ENCODE measurements at regions not wholly inside any gene's neighbourhood (a gene's known extent, or its start where the extent isn't known, plus 50 kb on each side); places are given as distances from the start of the nearest gene placed in this dataset.

DNA sequence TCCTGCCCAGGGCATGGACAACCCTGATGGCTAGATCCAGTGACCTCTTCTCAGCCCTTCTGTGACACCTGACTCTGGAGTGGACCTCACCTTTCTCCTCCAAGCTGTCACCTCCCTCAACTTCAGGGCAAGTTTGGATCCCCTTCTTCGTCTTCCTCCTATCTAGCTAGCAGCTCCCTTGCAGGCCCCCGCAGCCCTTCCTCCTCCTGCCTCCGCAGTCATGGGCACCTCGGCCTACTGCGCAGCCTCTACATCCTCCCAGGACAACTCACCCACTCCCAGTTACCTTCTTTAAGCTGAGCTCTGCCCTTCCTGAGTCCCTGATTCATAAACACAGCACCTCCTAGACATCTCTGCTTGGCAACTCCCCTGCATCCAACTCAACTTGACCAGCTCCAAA, 61.3 kb upstream of the ID3 start:
- DNase-seq: no peak
- no peak overlapping the region for H3K4me3 ChIP-seq (ENCODE audit: insufficient read depth, low read depth, low read length)

DNA sequence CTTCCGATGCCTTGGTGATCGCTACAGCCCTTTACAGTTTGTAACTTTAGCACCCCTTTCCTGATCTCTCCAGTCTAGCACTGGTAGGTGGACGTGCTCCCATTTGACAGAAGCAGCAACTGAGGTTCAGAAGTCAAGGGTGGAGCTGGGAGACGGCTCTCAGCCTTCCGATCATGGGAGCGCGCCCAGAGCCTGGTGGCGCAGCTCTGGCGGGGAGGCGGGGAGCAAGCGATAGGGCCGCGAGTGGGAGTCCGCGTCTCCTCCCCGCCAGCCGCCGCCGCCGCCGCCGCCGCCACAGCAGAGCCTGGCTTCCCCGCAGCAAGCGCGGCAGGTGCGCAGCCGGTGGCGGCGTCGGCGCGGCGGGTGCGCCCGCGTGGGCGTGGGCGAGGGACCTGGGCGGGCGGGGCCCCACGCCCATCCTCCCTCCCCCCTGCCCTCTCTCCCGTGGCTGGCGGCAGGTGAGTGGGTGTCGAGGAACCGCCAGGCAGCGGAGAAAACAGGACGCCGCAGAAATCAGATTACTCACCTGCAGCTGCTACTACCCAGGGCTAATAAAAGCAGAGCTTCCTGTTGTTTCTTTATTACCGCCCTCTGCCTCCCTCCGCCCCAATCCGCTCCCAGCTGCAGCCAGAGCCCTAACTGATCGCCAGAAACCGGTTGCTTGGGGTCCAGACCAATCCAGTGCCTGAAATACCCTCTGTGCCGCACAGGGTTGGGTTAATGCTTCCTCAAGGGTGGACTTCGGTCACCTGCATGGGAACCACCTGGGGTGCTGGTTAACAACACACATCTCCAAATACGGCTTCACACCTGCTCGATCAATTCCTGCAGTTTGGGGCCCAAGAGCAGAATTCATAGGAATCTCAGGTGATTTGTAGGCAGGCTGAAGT, 60.2 kb upstream of the ID3 start:
- H3K36me3 ChIP-seq (replicated peaks; ENCODE audit: control insufficient read depth, insufficient read depth, low read length): no peaks in the 10 kb centered on the region
- DNase-seq: peak; percentile 88
- peaks cover 24% of the 10 kb centered on the region for H3K27me3 ChIP-seq (ENCODE audit: control insufficient read depth, insufficient read depth, low read length)
- peak overlapping the region; percentile 32 for H3K4me3 ChIP-seq (ENCODE audit: insufficient read depth, low read depth, low read length)

More for the DNA sequence above, 61.3 kb upstream of the ID3 start:
- Histone ChIP-seq H3K36me3 (replicated peaks; ENCODE audit: control insufficient read depth, insufficient read depth, low read length) (no peaks in the 10 kb centered on the region), H3K27me3 (ENCODE audit: control insufficient read depth, insufficient read depth, low read length) (peaks cover 24% of the 10 kb centered on the region)

DNA sequence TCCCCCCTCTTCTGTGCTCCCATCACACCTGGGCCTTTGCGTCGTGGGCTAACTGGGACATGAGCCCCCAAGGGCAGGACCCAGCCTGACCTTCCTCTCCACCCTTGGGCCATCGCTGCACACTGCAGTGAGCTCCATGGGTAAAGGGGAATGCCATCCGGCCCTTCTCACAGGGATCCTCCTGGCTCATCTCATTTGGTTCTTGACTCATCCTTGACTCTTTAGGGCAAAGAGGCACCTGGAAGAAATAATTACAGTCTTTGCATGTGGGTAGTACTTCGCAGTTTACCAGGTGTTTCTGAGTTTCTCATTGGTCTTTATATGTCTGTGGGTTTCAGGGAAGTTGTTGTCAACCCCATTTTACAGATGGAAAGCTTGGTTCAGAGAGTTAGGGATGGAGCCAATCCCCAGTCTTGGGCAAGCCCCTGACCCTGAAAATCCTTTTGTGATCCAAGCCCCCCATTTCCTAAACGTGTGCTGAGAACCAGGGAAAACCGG, 59.3 kb upstream of the ID3 start:
- Histone ChIP-seq H3K36me3 (replicated peaks; ENCODE audit: control insufficient read depth, insufficient read depth, low read length) (no peaks in the 10 kb centered on the region), H3K4me3 (ENCODE audit: insufficient read depth, low read depth, low read length) (no peak overlapping the region), H3K27me3 (ENCODE audit: control insufficient read depth, insufficient read depth, low read length) (peaks cover 24% of the 10 kb centered on the region)
- DNase-seq: peak; percentile 32

DNA sequence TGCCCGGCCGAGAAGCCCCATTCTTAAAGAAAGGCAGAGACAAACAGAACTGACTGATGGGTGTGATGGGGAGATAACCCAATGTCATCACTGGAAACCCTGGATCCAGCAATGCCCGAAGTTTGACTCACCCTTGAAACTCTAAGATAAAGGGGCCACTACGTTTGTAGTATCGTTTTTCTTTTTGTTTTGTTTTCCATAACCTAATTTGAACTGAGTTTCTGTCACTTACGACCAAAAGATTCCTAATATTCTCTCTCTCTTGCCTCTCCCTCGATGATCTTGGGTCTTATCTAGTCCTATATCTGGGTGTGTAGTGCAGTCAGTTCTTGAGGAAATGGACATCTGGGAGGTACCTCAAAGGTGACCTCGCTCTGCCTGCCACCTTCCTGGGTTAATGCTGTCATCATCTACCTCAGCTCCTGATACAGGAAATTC, 57.8 kb upstream of the ID3 start:
- no peak for DNase-seq
- no peak overlapping the region for H3K4me3 ChIP-seq (ENCODE audit: insufficient read depth, low read depth, low read length)
- H3K36me3 ChIP-seq (replicated peaks; ENCODE audit: control insufficient read depth, insufficient read depth, low read length): no peaks in the 10 kb centered on the region
- H3K27me3 ChIP-seq (ENCODE audit: control insufficient read depth, insufficient read depth, low read length): peaks cover 24% of the 10 kb centered on the region

DNA sequence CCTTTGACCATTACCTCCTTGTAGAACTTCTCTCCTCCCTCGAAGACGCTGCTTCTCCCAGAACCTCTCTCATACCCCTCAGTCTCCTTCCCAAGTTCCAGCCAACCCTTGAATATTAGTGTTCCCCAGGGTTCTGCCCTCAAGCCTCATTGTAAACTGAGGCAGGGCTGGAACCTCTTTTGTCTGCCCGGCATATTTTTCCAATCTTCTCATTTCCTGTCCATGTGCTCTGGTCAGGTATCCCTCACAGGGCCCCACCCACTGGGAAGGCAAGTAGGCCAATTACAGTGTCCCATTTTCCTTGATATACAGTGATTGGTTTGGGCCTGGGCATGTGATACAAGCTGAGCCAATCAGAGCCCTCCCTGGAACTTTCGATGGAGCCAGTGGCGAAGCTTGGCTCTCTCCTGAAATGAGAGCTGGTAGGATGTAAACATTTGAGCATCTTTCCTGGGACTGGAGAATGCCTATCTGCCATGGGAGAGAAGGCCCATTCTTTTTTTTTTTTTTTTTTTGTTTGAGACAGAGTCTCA, 57.1 kb upstream of the ID3 start:
- H3K36me3 ChIP-seq (replicated peaks; ENCODE audit: control insufficient read depth, insufficient read depth, low read length): no peaks in the 10 kb centered on the region
- DNase-seq: no peak
- H3K27me3 ChIP-seq (ENCODE audit: control insufficient read depth, insufficient read depth, low read length): peaks cover 23% of the 10 kb centered on the region
- no peak overlapping the region for H3K4me3 ChIP-seq (ENCODE audit: insufficient read depth, low read depth, low read length)

DNA sequence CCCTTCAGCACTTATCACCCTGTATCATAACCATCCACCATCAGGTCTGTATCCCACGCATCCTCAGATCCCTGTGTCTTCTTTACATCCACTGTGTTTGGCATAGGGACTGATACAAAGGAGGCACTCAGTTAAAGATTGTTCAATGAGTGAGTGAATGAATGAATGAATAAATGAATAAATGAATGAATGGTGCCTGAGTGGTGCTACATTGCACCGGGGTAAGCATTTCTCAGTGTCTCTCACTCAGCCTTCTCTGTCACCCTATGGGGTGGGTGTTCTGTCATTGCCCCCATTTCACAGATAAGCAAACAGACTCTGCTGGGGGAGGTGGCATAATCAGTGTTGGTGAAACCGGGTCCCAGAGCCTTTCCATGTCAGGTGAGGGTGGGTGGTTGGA, 56.6 kb upstream of the ID3 start:
- Histone ChIP-seq H3K36me3 (replicated peaks; ENCODE audit: control insufficient read depth, insufficient read depth, low read length) (no peaks in the 10 kb centered on the region), H3K27me3 (ENCODE audit: control insufficient read depth, insufficient read depth, low read length) (peaks cover 22% of the 10 kb centered on the region), H3K4me3 (ENCODE audit: insufficient read depth, low read depth, low read length) (no peak overlapping the region)
- no peak for DNase-seq

DNA sequence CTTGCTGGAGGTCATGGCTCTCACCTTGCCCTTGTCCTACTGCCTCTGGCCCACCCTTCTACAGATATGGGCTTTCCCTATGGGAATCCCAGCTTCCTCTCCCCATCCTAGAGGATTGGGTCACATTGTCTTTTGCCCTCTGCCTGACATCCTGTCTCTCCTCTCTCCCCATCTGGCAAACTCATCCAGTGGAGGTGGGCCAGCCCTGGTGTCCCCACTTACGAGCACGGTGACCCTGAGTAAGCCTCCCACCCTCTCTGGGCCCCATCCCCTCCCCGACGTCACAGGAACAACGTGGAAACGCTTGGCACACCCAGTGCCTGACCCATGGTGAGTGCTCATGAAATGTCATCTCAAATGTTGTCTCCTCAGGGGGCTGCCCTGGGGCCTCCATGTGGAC, 56.1 kb upstream of the ID3 start:
- Histone ChIP-seq H3K4me3 (ENCODE audit: insufficient read depth, low read depth, low read length) (no peak overlapping the region), H3K27me3 (ENCODE audit: control insufficient read depth, insufficient read depth, low read length) (peaks cover 18% of the 10 kb centered on the region), H3K36me3 (replicated peaks; ENCODE audit: control insufficient read depth, insufficient read depth, low read length) (no peaks in the 10 kb centered on the region)
- DNase-seq: no peak

DNA sequence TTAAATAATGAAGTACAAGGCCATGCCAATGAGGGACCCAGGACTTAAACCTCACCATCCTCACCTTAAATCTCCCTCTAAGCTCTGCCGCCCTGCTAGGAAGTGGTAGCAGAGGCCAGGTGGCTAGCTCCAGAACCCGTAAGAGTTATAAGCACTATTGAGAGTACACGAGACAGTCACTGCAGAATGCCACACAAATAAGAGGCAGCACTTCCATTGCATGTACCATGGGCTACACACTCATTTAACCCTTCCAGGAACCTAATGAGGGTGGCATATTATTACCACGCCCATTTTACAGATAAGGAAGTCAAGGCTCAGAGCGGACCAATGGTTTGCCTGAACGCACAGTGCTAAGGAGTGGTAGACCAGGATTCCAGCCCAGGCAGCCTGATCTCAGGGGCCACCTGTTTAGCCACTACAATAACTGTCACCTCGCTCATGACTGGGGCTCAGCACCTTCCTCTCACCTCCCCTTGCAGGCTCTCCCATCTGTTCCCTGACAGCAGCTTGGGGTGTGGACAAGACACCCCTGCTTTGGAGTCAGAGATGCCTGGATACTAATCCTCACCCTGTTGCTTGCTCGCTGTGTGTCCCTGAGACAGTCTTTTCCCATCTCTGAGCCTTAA, 54.8 kb upstream of the ID3 start:
- no peak for DNase-seq
- H3K4me3 ChIP-seq (ENCODE audit: insufficient read depth, low read depth, low read length): no peak overlapping the region

DNA sequence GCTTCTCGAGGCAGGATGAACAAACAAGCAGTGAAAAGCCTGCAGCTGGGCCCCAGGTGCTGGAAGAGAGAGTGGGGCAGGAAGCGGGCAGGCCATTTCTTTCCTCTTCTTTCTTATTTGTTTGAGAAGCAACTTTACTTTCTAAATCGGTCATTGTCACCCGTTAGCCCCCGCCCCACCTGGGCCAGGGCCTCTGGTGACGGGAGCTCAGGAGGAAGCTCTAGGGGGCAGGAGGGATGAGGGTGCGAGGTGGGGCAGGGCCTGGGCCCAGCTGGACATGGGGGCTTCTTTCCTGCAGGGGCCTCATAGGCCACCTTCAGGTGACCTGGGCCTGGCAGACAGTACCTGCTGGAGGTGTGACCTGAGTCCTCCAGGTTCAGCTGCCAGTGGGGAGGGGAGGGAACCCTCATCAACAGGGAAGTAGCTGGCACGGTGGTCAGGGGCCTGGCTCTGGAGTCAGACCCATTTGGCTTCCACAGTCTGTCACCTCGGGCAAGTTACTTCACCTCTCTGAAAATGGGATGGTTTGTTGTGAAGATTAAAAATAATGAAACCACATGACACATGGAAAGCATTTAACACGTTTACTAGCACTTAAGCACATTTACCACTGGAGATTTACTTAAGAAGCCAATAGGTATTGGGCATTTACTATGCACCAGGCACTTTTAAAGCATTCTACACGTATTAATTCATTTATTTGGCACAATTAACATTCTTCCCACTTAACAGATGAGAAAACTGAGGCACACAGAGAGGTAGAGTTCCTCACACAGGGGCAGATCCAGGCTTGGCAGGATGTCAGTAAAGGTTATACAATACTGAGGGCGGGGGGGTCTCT, 54.1 kb upstream of the ID3 start:
- peaks cover 1% of the 10 kb centered on the region; the same call in 1 of the 2 replicates for H3K27me3 ChIP-seq (ENCODE audit: control insufficient read depth, insufficient read depth, low read length)
- H3K36me3 ChIP-seq (replicated peaks; ENCODE audit: control insufficient read depth, insufficient read depth, low read length): no peaks in the 10 kb centered on the region
- no peak overlapping the region for H3K4me3 ChIP-seq (ENCODE audit: insufficient read depth, low read depth, low read length)
- no peak for DNase-seq

More for the DNA sequence above, 54.8 kb upstream of the ID3 start:
- Histone ChIP-seq H3K27me3 (ENCODE audit: control insufficient read depth, insufficient read depth, low read length) (peaks cover 8% of the 10 kb centered on the region), H3K36me3 (replicated peaks; ENCODE audit: control insufficient read depth, insufficient read depth, low read length) (no peaks in the 10 kb centered on the region)

DNA sequence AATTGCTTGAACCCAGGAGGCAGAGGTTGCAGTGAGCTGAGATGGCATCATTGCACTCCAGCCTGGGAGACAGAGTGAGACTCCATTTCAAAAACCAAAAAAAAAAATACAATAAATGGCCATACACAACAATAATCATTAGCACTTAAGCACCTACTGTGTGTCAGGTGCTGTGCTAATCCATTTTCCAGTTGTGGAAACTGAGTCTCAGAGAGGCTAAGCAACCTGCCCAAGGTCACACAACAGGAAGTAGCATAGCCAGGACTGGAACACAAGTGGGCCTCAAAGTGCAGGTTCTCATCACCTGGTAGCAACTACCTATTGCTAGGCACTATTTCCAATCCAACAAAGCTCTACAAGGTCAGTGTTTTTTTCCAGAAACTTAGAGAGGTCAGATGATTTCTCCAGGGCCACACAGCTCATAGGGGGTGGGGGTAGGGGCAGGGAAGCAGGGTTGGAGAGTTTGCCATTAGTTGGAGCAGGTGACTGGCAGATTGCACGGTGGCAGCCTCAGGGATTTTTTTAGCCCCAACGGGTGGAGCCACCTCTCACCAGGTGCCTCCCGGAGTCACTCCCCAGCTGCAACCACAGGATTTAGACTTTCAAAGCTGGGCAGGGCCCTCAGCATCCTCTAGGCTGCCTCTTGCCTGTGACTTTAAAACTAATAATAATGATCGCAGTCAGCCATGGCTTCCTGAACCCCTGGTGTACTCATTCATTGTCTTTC, 52.5 kb upstream of the ID3 start:
- Histone ChIP-seq H3K4me3 (ENCODE audit: insufficient read depth, low read depth, low read length) (no peak overlapping the region), H3K27me3 (ENCODE audit: control insufficient read depth, insufficient read depth, low read length) (no peaks in the 10 kb centered on the region), H3K36me3 (replicated peaks; ENCODE audit: control insufficient read depth, insufficient read depth, low read length) (no peaks in the 10 kb centered on the region)
- peak; percentile 55 for DNase-seq

DNA sequence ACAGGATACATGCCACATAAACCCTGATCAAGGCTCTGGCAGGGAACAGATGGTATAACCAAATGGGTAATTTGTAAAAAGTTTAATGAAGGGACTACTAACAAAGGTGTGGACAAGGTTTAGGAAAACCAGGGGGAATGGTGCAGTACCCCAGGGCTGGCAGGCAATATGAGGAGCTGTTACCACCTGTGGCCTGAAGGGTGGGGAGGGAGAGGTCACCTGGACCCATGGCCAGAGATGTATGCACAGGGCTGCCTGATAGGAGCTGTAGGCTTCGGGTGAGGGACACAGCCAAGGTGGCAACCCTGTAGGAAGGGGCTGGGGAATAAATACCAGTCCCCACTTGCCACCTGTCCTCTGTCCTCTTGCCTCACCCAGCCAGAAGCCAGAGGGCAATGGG, 51.4 kb upstream of the ID3 start:
- no peaks in the 10 kb centered on the region for H3K27me3 ChIP-seq (ENCODE audit: control insufficient read depth, insufficient read depth, low read length)

DNA sequence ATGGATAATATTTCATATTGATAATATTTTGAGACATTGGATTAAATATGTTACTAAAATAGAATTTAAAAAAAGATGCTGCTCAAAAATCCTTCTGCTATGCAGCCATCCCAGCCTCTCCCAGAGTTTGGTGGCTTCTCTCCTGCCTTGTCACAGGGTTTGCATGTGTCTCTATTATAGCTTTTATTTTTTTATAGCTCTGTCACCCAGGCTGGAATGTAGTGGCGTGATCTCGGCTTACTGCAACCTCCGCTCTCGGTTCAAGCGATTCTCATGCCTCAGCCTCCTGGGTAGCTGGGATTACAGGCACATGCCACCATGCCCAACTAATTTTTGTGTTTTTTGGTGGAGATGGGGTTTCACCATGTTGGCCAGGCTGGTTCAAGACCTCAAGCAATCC, 50.7 kb upstream of the ID3 start:
- Histone ChIP-seq H3K27me3 (ENCODE audit: control insufficient read depth, insufficient read depth, low read length) (no peaks in the 10 kb centered on the region), H3K36me3 (replicated peaks; ENCODE audit: control insufficient read depth, insufficient read depth, low read length) (no peaks in the 10 kb centered on the region), H3K4me3 (ENCODE audit: insufficient read depth, low read depth, low read length) (no peak overlapping the region)
- DNase-seq: no peak

More for the DNA sequence above, 51.4 kb upstream of the ID3 start:
- H3K4me3 ChIP-seq (ENCODE audit: insufficient read depth, low read depth, low read length): no peak overlapping the region
- no peaks in the 10 kb centered on the region for H3K36me3 ChIP-seq (replicated peaks; ENCODE audit: control insufficient read depth, insufficient read depth, low read length)
- no peak for DNase-seq

All from H7 (cell line).